ENCODE measurements at regions not wholly inside any gene's neighbourhood (a gene's known extent, or its start where the extent isn't known, plus 50 kb on each side); places are given as distances from the start of the nearest gene placed in this dataset.

- no peak for FAIRE-seq
- DNase-seq (ENCODE audit: low spot score): no peak
Observed at GRCh38 chr2:120988700-120989511, 253.2 kb downstream of the GLI2 start.

- DNase-seq (ENCODE audit: low spot score): no peak
- no peak for FAIRE-seq
Observed at GRCh38 chr2:120989512-120990441, 254.1 kb downstream of the GLI2 start.

- FAIRE-seq: no peak
Observed at GRCh38 chr2:120990451-120990871, 254.8 kb downstream of the GLI2 start.

GRCh38 chr2:120991441-120991840 lies 255.8 kb downstream of the GLI2 start:
- no peak for FAIRE-seq
- DNase-seq (ENCODE audit: low spot score): no peak

More at GRCh38 chr2:120990451-120990871, 254.8 kb downstream of the GLI2 start:
- no peak for DNase-seq (ENCODE audit: low spot score)

- no peak for FAIRE-seq
Observed at GRCh38 chr2:120992791-120993555, 257.3 kb downstream of the GLI2 start.

GRCh38 chr2:120993661-120994060 lies 258.0 kb downstream of the GLI2 start:
- no peak for DNase-seq (ENCODE audit: low spot score)
- no peak for FAIRE-seq

More at GRCh38 chr2:120992791-120993555, 257.3 kb downstream of the GLI2 start:
- DNase-seq (ENCODE audit: low spot score): no peak

GRCh38 chr2:120994301-120994995 lies 258.8 kb downstream of the GLI2 start:
- DNase-seq (ENCODE audit: low spot score) (no peak), FAIRE-seq (no peak)

- no peak for DNase-seq (ENCODE audit: low spot score)
- no peak for FAIRE-seq
Observed at GRCh38 chr2:120995152-120995551, 259.5 kb downstream of the GLI2 start.

GRCh38 chr2:120995656-120996190 lies 260.1 kb downstream of the GLI2 start:
- FAIRE-seq: no peak

GRCh38 chr2:120999377-121000097 lies 263.9 kb downstream of the GLI2 start:
- no peak for DNase-seq (ENCODE audit: low spot score)
- FAIRE-seq: no peak

More at GRCh38 chr2:120995656-120996190, 260.1 kb downstream of the GLI2 start:
- DNase-seq (ENCODE audit: low spot score): no peak

GRCh38 chr2:121000804-121001203 lies 265.1 kb downstream of the GLI2 start:
- no peak for DNase-seq (ENCODE audit: low spot score)
- FAIRE-seq: no peak

GRCh38 chr2:121001641-121002040 lies 266.0 kb downstream of the GLI2 start:
- no peak for FAIRE-seq
- DNase-seq (ENCODE audit: low spot score): no peak

GRCh38 chr2:121002597-121002996 lies 266.9 kb downstream of the GLI2 start:
- FAIRE-seq: no peak
- no peak for DNase-seq (ENCODE audit: low spot score)

GRCh38 chr2:121003391-121003790 lies 267.7 kb downstream of the GLI2 start:
- FAIRE-seq (no peak), DNase-seq (ENCODE audit: low spot score) (no peak)

GRCh38 chr2:121004359-121004758 lies 268.7 kb downstream of the GLI2 start:
- DNase-seq (ENCODE audit: low spot score) (no peak), FAIRE-seq (no peak)

GRCh38 chr2:121004950-121005349 lies 269.3 kb downstream of the GLI2 start:
- DNase-seq (ENCODE audit: low spot score) (no peak), FAIRE-seq (no peak)

GRCh38 chr2:121005453-121005852 lies 269.8 kb downstream of the GLI2 start:
- FAIRE-seq (no peak), DNase-seq (ENCODE audit: low spot score) (no peak)

- DNase-seq (ENCODE audit: low spot score): no peak
- no peak for FAIRE-seq
Observed at GRCh38 chr2:121006743-121007489, 271.2 kb downstream of the GLI2 start.

- FAIRE-seq (no peak), DNase-seq (ENCODE audit: low spot score) (no peak)
Observed at GRCh38 chr2:121007490-121007853, 271.8 kb downstream of the GLI2 start.

Data from RCC 7860 (cell line).